Heart right ventricle (tissue), 16 donors: ENCODE measurements at regions not wholly inside any gene's neighbourhood (a gene's known extent, or its start where the extent isn't known, plus 50 kb on each side); places are given as distances from the start of the nearest gene placed in this dataset.

Experiments
- ATAC-seq, 8 donors: fragments of 200-7000 bp; cut with Tn5 transposase; one replicate each; pipeline ENCODE4 v1.9.1; 2020; ENCODE audit warnings: mild to moderate bottlenecking in 8 of 8, moderate library complexity in 8 of 8, moderate number of reproducible peaks in 1 of 8
- DNase-seq, 2 donors: peaks; one replicate each; pipeline ENCODE4 v3.0.0-alpha.2; 2020
- H3K27ac ChIP-seq, 10 donors: fragments of 200-600 bp; sonication (generic) in 2 of 10; one replicate each; pipeline versions ENCODE4 v1.5.0 to v1.8.0; 2020 to 2022; ENCODE audit warnings: mild to moderate bottlenecking in 3 of 10
- H3K27me3 ChIP-seq, 7 donors: fragments of 200-600 bp; one replicate each; pipeline ENCODE4 v1.8.0; 2021 to 2022; ENCODE audit warnings: mild to moderate bottlenecking in 2 of 7
- H3K36me3 ChIP-seq, 9 donors: fragments of 200-600 bp; sonication (generic) in 1 of 9; one replicate each; pipeline versions ENCODE4 v1.5.0 to v1.8.0; 2020 to 2022; ENCODE audit warnings: mild to moderate bottlenecking in 2 of 9
- H3K4me1 ChIP-seq, 9 donors: fragments of 200-600 bp; sonication (generic) in 1 of 9; one replicate each; pipeline versions ENCODE4 v1.5.0 to v1.8.0; 2020 to 2022; ENCODE audit warnings: mild to moderate bottlenecking in 4 of 9
- H3K4me3 ChIP-seq, 10 donors: fragments of 200-600 bp; sonication (generic) in 2 of 10; one replicate each; pipeline versions ENCODE4 v1.5.0 to v1.8.0; 2020 to 2022; ENCODE audit warnings: mild to moderate bottlenecking in 7 of 10, moderate library complexity in 2 of 10
- H3K9me3 ChIP-seq, 11 donors: fragments of 200-600 bp in 10 of 11; sonication (generic) in 2 of 11; one replicate each; pipeline versions ENCODE4 v1.5.0 to v1.8.0; 2013 to 2022; ENCODE audit warnings: mild to moderate bottlenecking in 2 of 11, control low read depth in 1 of 11, moderate library complexity in 1 of 11
- WGBS, 2 donors: extraction: QIAGEN DNeasy Blood & Tissue Kit; methylation state at CpG; one replicate each; pipeline ENCODE4 v1.1.7; 2013; ENCODE audit warnings: inconsistent platforms in 1 of 2; 5-methylcytosine and 5-hydroxymethylcytosine counted together
- intact Hi-C, 10 donors: fragments of 100-400 bp; cut with DNase I; formaldehyde crosslinking; loops; one replicate each; pipeline versions ENCODE4 v1.11.1 to v1.14.2; 2022
- TF ChIP-seq, protein P1 (sequence below), 9 donors: fragments of 200-600 bp; sonication (generic) in 2 of 9; IDR thresholded peaks; one replicate each; pipeline versions ENCODE4 v1.5.0 to v1.8.0; 2021 to 2022; ENCODE audit warnings: antibody characterized with exemption in 9 of 9, mild to moderate bottlenecking in 5 of 9, moderate library complexity in 1 of 9
- donor health status: Arrhythmogenic right ventricular cardiomyopathy.
- donor health status: ischemic (EF 13 %, LVEDD 7.1; RV severe dilation, severe dysfunction).
- donor health status: healthy with polysubstance abuse.
- donor health status: DM: no; HTN: yes; CAD: no.
- donor health status: DM: no; HTN: no; CAD: no.
- donor health status: ischemic (EF 25% LVEDD 6.9; RV normal size, moderate dysfunction).
- donor health status: ischemic (EF 25% LVEDD 5.7; RV mildly dilated, moderate dysfunction).
- donor health status: healthy.
- donor health status: DM: yes; HTN: yes; CAD: no.
- donor health status: Ischemic cardiomyopathy.
- donor health status: ischemic (EF 35%, LVEDD 5.7; RV mildly dilated, moderate dysfunction).
- donor health status: nonischemic (EF 11% LVEDD 7.7; RV severe dilation, severe dysfunction).
- donor health status: DM: yes; HTN: yes; CAD: no.
- donor health status: PGD.
- donor health status: ischemic (EF 29% LVEDD 5.4; RV normal size, mild dysfunction).
- donor health status: nonischemic (EF 23%, LVEDD 6.1; RV moderate dilation, normal function).

DNA sequence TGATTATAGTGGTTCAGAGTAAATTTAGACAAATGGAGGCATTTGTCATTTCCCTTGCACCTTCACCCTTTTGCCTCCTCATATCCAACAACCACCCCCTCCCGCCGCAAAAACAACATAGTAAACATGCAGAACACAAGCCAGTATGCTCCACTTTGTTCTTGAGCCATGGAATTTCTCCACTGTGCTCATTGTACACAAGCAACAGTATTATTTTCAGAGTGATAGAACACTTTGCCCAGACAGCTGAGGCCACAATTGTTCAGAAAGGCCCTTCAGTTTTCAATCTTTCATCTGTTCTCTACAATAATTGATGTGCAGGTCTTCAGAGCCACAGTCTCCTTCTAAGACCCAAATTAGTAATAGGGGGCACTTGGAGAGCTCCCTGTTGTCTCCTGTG lies 272.8 kb upstream of the SLC30A5 start:
- no peaks in the 10 kb centered on the region for H3K9me3 ChIP-seq
- no peaks in the 10 kb centered on the region for H3K4me1 ChIP-seq
- 94 to 97% methylated on average over 2 of the region's 2 CpGs for WGBS, 2 donors
- no peak overlapping the region for H3K27ac ChIP-seq
- H3K27me3 ChIP-seq: peaks cover 0 to 5% (median 0%) of the 10 kb centered on the region in 7 donors
- H3K36me3 ChIP-seq: no peaks in the 10 kb centered on the region
- ATAC-seq (no peak), DNase-seq (no peak)
- intact Hi-C loops: no loop called here
- no peak overlapping the region for H3K4me3 ChIP-seq
- TF ChIP-seq, protein P1, sequence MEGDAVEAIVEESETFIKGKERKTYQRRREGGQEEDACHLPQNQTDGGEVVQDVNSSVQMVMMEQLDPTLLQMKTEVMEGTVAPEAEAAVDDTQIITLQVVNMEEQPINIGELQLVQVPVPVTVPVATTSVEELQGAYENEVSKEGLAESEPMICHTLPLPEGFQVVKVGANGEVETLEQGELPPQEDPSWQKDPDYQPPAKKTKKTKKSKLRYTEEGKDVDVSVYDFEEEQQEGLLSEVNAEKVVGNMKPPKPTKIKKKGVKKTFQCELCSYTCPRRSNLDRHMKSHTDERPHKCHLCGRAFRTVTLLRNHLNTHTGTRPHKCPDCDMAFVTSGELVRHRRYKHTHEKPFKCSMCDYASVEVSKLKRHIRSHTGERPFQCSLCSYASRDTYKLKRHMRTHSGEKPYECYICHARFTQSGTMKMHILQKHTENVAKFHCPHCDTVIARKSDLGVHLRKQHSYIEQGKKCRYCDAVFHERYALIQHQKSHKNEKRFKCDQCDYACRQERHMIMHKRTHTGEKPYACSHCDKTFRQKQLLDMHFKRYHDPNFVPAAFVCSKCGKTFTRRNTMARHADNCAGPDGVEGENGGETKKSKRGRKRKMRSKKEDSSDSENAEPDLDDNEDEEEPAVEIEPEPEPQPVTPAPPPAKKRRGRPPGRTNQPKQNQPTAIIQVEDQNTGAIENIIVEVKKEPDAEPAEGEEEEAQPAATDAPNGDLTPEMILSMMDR (IDR thresholded peaks at IDR 0.05): no peak

DNA sequence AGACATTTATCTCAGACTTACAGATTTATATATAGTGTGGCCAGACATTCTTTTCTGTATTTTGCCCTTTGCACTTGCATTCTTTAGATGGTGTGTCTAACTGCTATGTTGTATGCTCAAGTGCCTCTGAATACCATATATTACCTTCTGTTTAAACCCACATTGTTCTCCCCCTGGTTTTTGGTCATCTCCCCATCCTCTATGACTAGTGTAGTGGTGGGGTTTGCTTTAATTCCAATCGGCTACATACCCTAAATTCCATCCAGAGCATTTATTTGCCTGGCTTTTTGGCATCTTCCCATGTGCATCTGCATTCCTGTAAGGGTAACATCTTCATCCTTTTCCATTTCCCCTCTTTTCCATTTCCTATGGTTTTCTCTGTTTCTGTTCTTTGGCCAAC lies 271.0 kb upstream of the SLC30A5 start:
- H3K27ac ChIP-seq: no peak overlapping the region
- WGBS, 2 donors: 62 to 73% methylated on average over 1 of the region's 1 CpG
- ATAC-seq (no peak), DNase-seq (no peak)
- H3K36me3 ChIP-seq: no peaks in the 10 kb centered on the region
- H3K9me3 ChIP-seq: no peaks in the 10 kb centered on the region
- H3K4me3 ChIP-seq: no peak overlapping the region
- H3K4me1 ChIP-seq: no peaks in the 10 kb centered on the region
- intact Hi-C loops: no loop called here
- TF ChIP-seq, protein P1 (IDR thresholded peaks at IDR 0.05): no peak
- H3K27me3 ChIP-seq: no peaks in the 10 kb centered on the region

DNA sequence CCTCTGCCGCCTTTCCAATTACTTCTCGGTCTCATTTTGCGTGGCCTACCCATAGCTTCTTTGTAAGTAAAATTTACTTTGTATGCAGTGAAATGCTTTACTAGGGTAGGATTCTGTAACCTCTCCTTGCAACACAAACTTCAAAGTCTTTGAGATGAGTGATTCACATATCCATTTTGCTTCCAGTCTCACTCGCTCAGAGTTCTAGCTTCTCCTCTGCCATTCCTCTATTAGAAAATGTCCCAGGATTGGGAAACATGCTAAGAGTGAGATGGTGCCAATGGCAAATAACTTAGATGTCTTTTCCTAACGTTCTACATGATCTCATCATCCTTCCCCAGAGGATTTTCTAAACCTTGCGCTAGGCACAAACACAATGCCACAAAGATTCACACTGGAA lies 270.5 kb upstream of the SLC30A5 start:
- TF ChIP-seq, protein P1 (IDR thresholded peaks at IDR 0.05): no peak

GRCh38 chr5:68830377-68830898 lies 263.4 kb upstream of the SLC30A5 start:
- Histone ChIP-seq H3K4me1 (no peaks in the 10 kb centered on the region), H3K27ac (no peak overlapping the region), H3K9me3 (peaks cover 0 to 2% (median 0%) of the 10 kb centered on the region in 11 donors), H3K27me3 (no peaks in the 10 kb centered on the region), H3K36me3 (no peaks in the 10 kb centered on the region), H3K4me3 (no peak overlapping the region)
- ATAC-seq (no peak), DNase-seq (no peak)
- intact Hi-C loops: no loop called here
- TF ChIP-seq, protein P1 (IDR thresholded peaks at IDR 0.05): no peak
- WGBS, 2 donors: 93 to 95% methylated on average over 3 of the region's 3 CpGs

More for the DNA sequence above, 270.5 kb upstream of the SLC30A5 start:
- H3K4me1 ChIP-seq: no peaks in the 10 kb centered on the region
- no peaks in the 10 kb centered on the region for H3K27me3 ChIP-seq
- intact Hi-C loops: no loop called here
- WGBS, 2 donors: 85 to 87% methylated on average over 6 of the region's 6 CpGs
- DNase-seq (no peak), ATAC-seq (no peak)
- no peak overlapping the region for H3K27ac ChIP-seq
- no peaks in the 10 kb centered on the region for H3K9me3 ChIP-seq
- no peak overlapping the region for H3K4me3 ChIP-seq
- H3K36me3 ChIP-seq: no peaks in the 10 kb centered on the region
